ENCODE measurements at regions not wholly inside any gene's neighbourhood (a gene's known extent, or its start where the extent isn't known, plus 50 kb on each side); places are given as distances from the start of the nearest gene placed in this dataset.

- no peak for TF ChIP-seq CTCF (IDR thresholded peaks at IDR 0.05; ENCODE audit: low read depth, low read length)
- H3K4me3 ChIP-seq (ENCODE audit: low read depth, low read length): no peak overlapping the region
- DNase-seq: no peak
- no peaks in the 10 kb centered on the region for H3K36me3 ChIP-seq
- no peaks in the 10 kb centered on the region for H3K9me3 ChIP-seq (ENCODE audit: severe bottlenecking)
- H3K27ac ChIP-seq: no peak overlapping the region
- no peaks in the 10 kb centered on the region for H3K27me3 ChIP-seq (ENCODE audit: insufficient read depth, low read depth, severe bottlenecking)
These were observed 79.1 kb upstream of the FBRSL1 start for GRCh38 chr12:132410849-132411248.

GRCh38 chr12:132410296-132410625 is 79.7 kb upstream of the FBRSL1 start:
- DNase-seq: no peak
- H3K27ac ChIP-seq: no peak overlapping the region
- no peak overlapping the region for H3K4me3 ChIP-seq (ENCODE audit: low read depth, low read length)
- H3K36me3 ChIP-seq: no peaks in the 10 kb centered on the region
- TF ChIP-seq CTCF (IDR thresholded peaks at IDR 0.05; ENCODE audit: low read depth, low read length): no peak
- H3K9me3 ChIP-seq (ENCODE audit: severe bottlenecking): no peaks in the 10 kb centered on the region
- no peaks in the 10 kb centered on the region for H3K27me3 ChIP-seq (ENCODE audit: insufficient read depth, low read depth, severe bottlenecking)

DNA sequence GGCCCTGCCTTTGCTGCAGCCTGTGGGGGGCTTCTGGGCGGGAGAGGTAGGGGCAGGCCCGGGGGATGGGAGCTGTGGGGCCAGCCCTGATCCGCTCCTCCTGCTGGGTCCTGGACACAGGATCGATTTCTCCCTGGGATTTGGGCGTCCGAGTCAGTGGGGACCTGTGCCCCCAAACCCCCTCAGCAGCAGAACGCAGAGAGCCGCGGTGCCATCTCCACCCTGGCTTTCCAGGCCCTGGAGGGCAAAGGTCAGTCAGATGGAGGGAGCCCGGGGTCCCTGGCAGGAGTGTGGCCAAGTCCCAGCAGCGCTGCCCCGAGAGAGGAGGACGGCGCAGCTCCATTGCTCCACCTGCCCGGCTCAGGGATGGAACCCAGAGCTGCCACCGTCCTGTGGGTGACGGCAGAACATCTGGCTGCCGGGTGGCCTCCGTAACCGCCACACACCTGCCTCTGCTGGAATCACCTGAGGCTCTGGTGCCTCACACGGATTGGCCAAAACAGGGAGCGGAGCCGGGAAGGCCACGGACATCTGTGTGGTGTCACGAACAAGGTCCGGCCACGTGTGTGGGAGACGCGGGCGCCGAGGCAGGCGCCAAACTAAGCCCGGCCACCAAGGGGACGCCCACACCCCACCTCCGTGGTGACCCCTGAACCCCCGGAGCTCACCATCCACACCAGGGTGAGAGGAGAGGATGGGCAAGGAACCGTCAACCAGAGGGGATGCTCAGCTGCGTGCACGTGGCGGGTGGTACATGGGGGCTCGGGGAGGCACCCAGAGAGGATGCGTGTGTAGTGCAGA is 80.3 kb upstream of the FBRSL1 start:
- Histone ChIP-seq H3K4me3 (ENCODE audit: low read depth, low read length) (no peak overlapping the region), H3K27me3 (ENCODE audit: insufficient read depth, low read depth, severe bottlenecking) (no peaks in the 10 kb centered on the region), H3K27ac (no peak overlapping the region), H3K9me3 (ENCODE audit: severe bottlenecking) (no peaks in the 10 kb centered on the region), H3K36me3 (no peaks in the 10 kb centered on the region)
- no peak for TF ChIP-seq CTCF (IDR thresholded peaks at IDR 0.05; ENCODE audit: low read depth, low read length)
- DNase-seq: no peak

- H3K36me3 ChIP-seq: no peaks in the 10 kb centered on the region
- no peak overlapping the region for H3K4me3 ChIP-seq (ENCODE audit: low read depth, low read length)
- H3K27ac ChIP-seq: no peak overlapping the region
- H3K27me3 ChIP-seq (ENCODE audit: insufficient read depth, low read depth, severe bottlenecking): no peaks in the 10 kb centered on the region
- no peaks in the 10 kb centered on the region for H3K9me3 ChIP-seq (ENCODE audit: severe bottlenecking)
- no peak for TF ChIP-seq CTCF (IDR thresholded peaks at IDR 0.05; ENCODE audit: low read depth, low read length)
- DNase-seq: no peak
These were observed 79.5 kb upstream of the GALNT9 start for GRCh38 chr12:132408626-132409494.

DNA sequence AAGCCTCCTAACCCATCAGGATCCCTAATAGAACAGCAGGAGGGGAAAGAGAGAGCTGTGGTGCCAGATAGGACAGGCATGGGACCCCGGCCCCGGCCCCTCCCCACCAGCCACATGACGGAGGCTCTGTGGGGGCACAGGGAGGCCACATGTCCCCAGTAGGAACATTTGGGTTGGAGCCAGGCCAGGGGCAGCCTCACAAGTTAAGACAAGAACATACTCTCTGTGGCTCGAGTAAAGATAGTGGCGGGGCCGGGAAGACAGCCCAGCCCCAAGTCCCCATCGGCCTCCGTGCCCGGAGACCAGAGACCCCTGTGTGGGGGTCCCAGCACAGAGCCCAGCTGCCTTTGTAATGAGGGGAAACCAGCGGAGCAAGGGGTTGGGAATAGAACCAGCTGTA is 78.6 kb upstream of the GALNT9 start:
- no peak for DNase-seq
- no peaks in the 10 kb centered on the region for H3K9me3 ChIP-seq (ENCODE audit: severe bottlenecking)
- no peak overlapping the region for H3K4me3 ChIP-seq (ENCODE audit: low read depth, low read length)
- H3K27ac ChIP-seq: no peak overlapping the region
- H3K36me3 ChIP-seq: no peaks in the 10 kb centered on the region
- no peaks in the 10 kb centered on the region for H3K27me3 ChIP-seq (ENCODE audit: insufficient read depth, low read depth, severe bottlenecking)
- TF ChIP-seq CTCF (IDR thresholded peaks at IDR 0.05; ENCODE audit: low read depth, low read length): no peak
